ENCODE measurements at regions not wholly inside any gene's neighbourhood (a gene's known extent, or its start where the extent isn't known, plus 50 kb on each side); places are given as distances from the start of the nearest gene placed in this dataset.

GRCh38 chr5:60415443-60415842, 284.5 kb downstream of the DEPDC1B start:
- Histone ChIP-seq H3K79me2 (ENCODE audit: control insufficient read depth, insufficient read depth, low read length) (no peaks in the 10 kb centered on the region), H3K4me1 (ENCODE audit: control insufficient read depth, insufficient read depth, low read length) (no peaks in the 10 kb centered on the region), H3K4me2 (ENCODE audit: control insufficient read depth, insufficient read depth) (no peak overlapping the region), H3K9ac (ENCODE audit: control insufficient read depth, insufficient read depth, low read length) (no peak overlapping the region), H2AFZ (ENCODE audit: control insufficient read depth, low read depth, low read length) (no peak overlapping the region), H3K9me3 (replicated peaks; ENCODE audit: control insufficient read depth, insufficient read depth, low read length) (no peaks in the 10 kb centered on the region; the same call in 2 of the 3 replicates), H4K20me1 (ENCODE audit: control insufficient read depth, insufficient read depth) (no peaks in the 10 kb centered on the region), H3K4me3 (no peak overlapping the region), H3K27ac (ENCODE audit: control insufficient read depth, insufficient read depth) (no peak overlapping the region), H3K27me3 (replicated peaks in 1 of 2; ENCODE audit: control insufficient read depth in 2 of 2, insufficient read depth in 2 of 2, low read length in 1 of 2) (no peaks in the 10 kb centered on the region), H3K36me3 (ENCODE audit: control insufficient read depth in 2 of 2, insufficient read depth in 2 of 2, low read length in 1 of 2) (no peaks in the 10 kb centered on the region)
- DNase-seq (ENCODE audit: low read depth, low spot score) (no peak), FAIRE-seq (no peak), ATAC-seq (no peak)
- 90% methylated on average over 16 of the region's 23 CpGs for WGBS (ENCODE audit: insufficient coverage, insufficient replicate concordance, low lambda C conversion rate, missing lambda C conversion rate)
- ChIA-PET CTCF (no interaction called here), RAD21 (ENCODE audit: unreplicated experiment) (no interaction called here), SMC1A (ENCODE audit: uncharacterized antibody, unreplicated experiment) (interaction anchor here (1.0 kb wide), 1 partner anchor 171 kb away, joined by 3 read pairs; no protein-coding TSS in a partner anchor), POLR2A (no interaction called here)
- no TSS peak for BruUV-seq (replicated peaks)
- intact Hi-C loops (cut with micrococcal nuclease; ENCODE audit: unreplicated experiment) (no loop called here), in situ Hi-C loops (cut with MboI) (no loop called here)
- TF ChIP-seq CREM (IDR thresholded peaks at IDR 0.05; ENCODE audit: low read depth) (no peak), IKZF2 (IDR thresholded peaks at IDR 0.05) (no peak), NR2F1 (conservative IDR thresholded peaks at IDR 0.05) (no peak), E2F8 (IDR thresholded peaks at IDR 0.05; ENCODE audit: low read depth, partially characterized antibody) (no peak), STAT3 (IDR thresholded peaks at IDR 0.05; ENCODE audit: low read depth, low read length) (no peak), SMARCA5 (IDR thresholded peaks at IDR 0.05) (no peak), SMC3 (IDR thresholded peaks at IDR 0.05; ENCODE audit: borderline replicate concordance, low read length) (no peak), JUNB (IDR thresholded peaks at IDR 0.05) (no peak), ZZZ3 (IDR thresholded peaks at IDR 0.05; ENCODE audit: control insufficient read depth, insufficient read length, low read depth) (no peak), BHLHE40 (IDR thresholded peaks at IDR 0.05; ENCODE audit: borderline replicate concordance in 1 of 2, low read depth in 2 of 2, low read length in 1 of 2) (no peak), TCF7 (IDR thresholded peaks at IDR 0.05; ENCODE audit: borderline replicate concordance) (no peak), ATF7 (IDR thresholded peaks at IDR 0.05; ENCODE audit: low read depth) (no peak), IKZF1 (conservative IDR thresholded peaks at IDR 0.05) (no peak), ATF2 (IDR thresholded peaks at IDR 0.05; ENCODE audit: low read length) (no peak), HDAC2 (IDR thresholded peaks at IDR 0.05) (no peak), MYC (IDR thresholded peaks at IDR 0.05; ENCODE audit: insufficient read depth, insufficient read length, insufficient replicate concordance, low read length, severe bottlenecking) (no peak)
